GM23338 (cell line): ENCODE measurements at regions not wholly inside any gene's neighbourhood (a gene's known extent, or its start where the extent isn't known, plus 50 kb on each side); places are given as distances from the start of the nearest gene placed in this dataset.

Experiments
- ATAC-seq: fragments of 200-7000 bp; cut with Tn5 transposase; 3 replicates; pipeline ENCODE4 v1.9.1; 2020
- DNase-seq: peaks from one replicate; pipeline ENCODE4 v3.0.0-alpha.2; 2015; ENCODE audit warnings: low spot score
- H2AFZ ChIP-seq: fragments of 200-600 bp; sonication (generic); 2 replicates; pipeline ENCODE4 v1.8.0; 2016; ENCODE audit warnings: antibody characterized with exemption, mild to moderate bottlenecking, moderate library complexity
- H3F3A ChIP-seq: fragments of 200-600 bp; sonication (generic); replicated peaks from 2 replicates; pipeline ENCODE4 v1.8.0; 2017; ENCODE audit warnings: antibody characterized with exemption, mixed run types, low read depth
- H3K27ac ChIP-seq: fragments of 200-600 bp; sonication (generic); 2 replicates; pipeline ENCODE4 v1.6.1; 2016; ENCODE audit warnings: low read depth
- H3K27me3 ChIP-seq: fragments of 200-600 bp; sonication (generic); 2 replicates; pipeline ENCODE4 v1.8.0; 2016; ENCODE audit warnings: mild to moderate bottlenecking, mixed run types, moderate library complexity; ENCODE audit not compliant: insufficient read depth
- H3K36me3 ChIP-seq: fragments of 200-600 bp; sonication (generic); 2 replicates; pipeline ENCODE4 v1.8.0; 2016; ENCODE audit warnings: mild to moderate bottlenecking; ENCODE audit not compliant: insufficient read depth
- H3K4me1 ChIP-seq: fragments of 200-600 bp; sonication (generic); 2 replicates; pipeline ENCODE4 v1.8.0; 2016; ENCODE audit warnings: mild to moderate bottlenecking, moderate library complexity; ENCODE audit not compliant: insufficient read depth
- H3K4me2 ChIP-seq: fragments of 200-600 bp; sonication (generic); 2 replicates; pipeline ENCODE4 v1.7.1; 2017; ENCODE audit warnings: mixed run types
- H3K4me3 ChIP-seq: fragments of 200-600 bp; sonication (generic); 2 replicates; pipeline ENCODE4 v1.6.1; 2016; ENCODE audit warnings: mixed run types
- H3K79me2 ChIP-seq: fragments of 200-600 bp; sonication (generic); replicated peaks from 2 replicates; pipeline ENCODE4 v1.8.0; 2017; ENCODE audit warnings: mild to moderate bottlenecking; ENCODE audit not compliant: insufficient read depth
- H3K9me2 ChIP-seq: fragments of 200-600 bp; sonication (generic); 2 replicates; pipeline ENCODE4 v1.8.0; 2017; ENCODE audit not compliant: insufficient read depth
- H4K20me1 ChIP-seq: fragments of 200-600 bp; sonication (generic); replicated peaks from 2 replicates; pipeline ENCODE4 v1.8.0; 2017; ENCODE audit warnings: mild to moderate bottlenecking; ENCODE audit not compliant: insufficient read depth
- H3K27ac Mint-ChIP-seq: 2 replicates; pipeline ENCODE4 v1.8.0; 2020; ENCODE audit warnings: inconsistent platforms, mild to moderate bottlenecking, moderate library complexity, mixed read lengths
- H3K27me3 Mint-ChIP-seq: 3 replicates; pipeline ENCODE4 v1.8.0; 2022; ENCODE audit warnings: low read depth, mild to moderate bottlenecking, moderate library complexity, mixed read lengths, inconsistent platforms; ENCODE audit not compliant: insufficient read depth, poor library complexity
- H3K36me3 Mint-ChIP-seq: 3 replicates; pipeline ENCODE4 v1.8.0; 2021; ENCODE audit warnings: low read depth, mild to moderate bottlenecking, inconsistent platforms, moderate library complexity, mixed read lengths
- H3K4me1 Mint-ChIP-seq: 3 replicates; pipeline ENCODE4 v1.8.0; 2020; ENCODE audit warnings: mild to moderate bottlenecking, inconsistent platforms, mixed read lengths
- H3K4me3 Mint-ChIP-seq: 3 replicates; pipeline ENCODE4 v1.8.0; 2021; ENCODE audit warnings: moderate library complexity, mild to moderate bottlenecking, inconsistent platforms, mixed read lengths
- H3K9me3 Mint-ChIP-seq: 3 replicates; pipeline ENCODE4 v1.8.0; 2020; ENCODE audit warnings: moderate library complexity, mild to moderate bottlenecking, inconsistent platforms, mixed read lengths
- CREB1 ChIP-seq: fragments of 250-450 bp; sonication (Bioruptor Pico); IDR thresholded peaks from 2 replicates; pipeline ENCODE4 v1.5.0; 2020; ENCODE audit warnings: low read depth, mild to moderate bottlenecking, moderate library complexity
- EZH2 ChIP-seq: fragments of 200-600 bp; sonication (generic); IDR thresholded peaks from one replicate; pipeline ENCODE4 v1.8.0; 2017; ENCODE audit warnings: antibody characterized with exemption, mild to moderate bottlenecking, low read depth; ENCODE audit not compliant: unreplicated experiment
- EZH2phosphoT487 ChIP-seq: fragments of 200-600 bp; sonication (generic); IDR thresholded peaks from one replicate; pipeline ENCODE4 v1.8.1; 2018; ENCODE audit warnings: antibody characterized with exemption; ENCODE audit not compliant: unreplicated experiment
- JUNB ChIP-seq: IDR thresholded peaks from one replicate; pipeline ENCODE4 v1.6.1; 2016; ENCODE audit warnings: antibody characterized with exemption; ENCODE audit not compliant: unreplicated experiment
- NANOG ChIP-seq: IDR thresholded peaks from 2 replicates; pipeline ENCODE4 v1.6.1; 2016; ENCODE audit warnings: antibody characterized with exemption, borderline replicate concordance
- POLR2AphosphoS5 ChIP-seq: IDR thresholded peaks from 2 replicates; pipeline ENCODE4 v1.6.1; 2016; ENCODE audit warnings: antibody characterized with exemption, low read depth
- STAT1 ChIP-seq: IDR thresholded peaks from one replicate; pipeline ENCODE4 v1.6.1; 2016; ENCODE audit warnings: antibody characterized with exemption; ENCODE audit not compliant: unreplicated experiment
- ZNF114 ChIP-seq: fragments of 250-450 bp; sonication (Bioruptor Pico); IDR thresholded peaks from 2 replicates; pipeline ENCODE4 v1.5.0; 2020; ENCODE audit warnings: mild to moderate bottlenecking, moderate library complexity
- ZNF331 ChIP-seq: fragments of 250-450 bp; sonication (Bioruptor Pico); IDR thresholded peaks from 2 replicates; pipeline ENCODE4 v1.5.0; 2020; ENCODE audit warnings: low read depth, mild to moderate bottlenecking, moderate library complexity
- TF ChIP-seq, protein P1 (sequence below), 2 experiments: fragments of 200-600 bp in 1 of 2; sonication (generic) in 1 of 2; conservative IDR thresholded peaks; 2 replicates each; pipeline versions ENCODE4 v1.5.1 to v1.6.1; 2016 to 2017; ENCODE audit warnings: antibody characterized with exemption in 2 of 2, low read depth in 2 of 2, mild to moderate bottlenecking in 2 of 2, moderate library complexity in 1 of 2
- TF ChIP-seq, protein P2 (sequence below): IDR thresholded peaks from one replicate; pipeline ENCODE4 v1.6.1; 2018; ENCODE audit warnings: antibody characterized with exemption; ENCODE audit not compliant: unreplicated experiment
- TF ChIP-seq, protein P3 (sequence below): IDR thresholded peaks from 2 replicates; pipeline ENCODE4 v1.6.1; 2016; ENCODE audit warnings: antibody characterized with exemption
- TF ChIP-seq, protein P4 (sequence below): fragments of 250-450 bp; sonication (Bioruptor Pico); IDR thresholded peaks from 2 replicates; pipeline ENCODE4 v1.5.0; 2020; ENCODE audit warnings: mild to moderate bottlenecking, moderate library complexity

DNA sequence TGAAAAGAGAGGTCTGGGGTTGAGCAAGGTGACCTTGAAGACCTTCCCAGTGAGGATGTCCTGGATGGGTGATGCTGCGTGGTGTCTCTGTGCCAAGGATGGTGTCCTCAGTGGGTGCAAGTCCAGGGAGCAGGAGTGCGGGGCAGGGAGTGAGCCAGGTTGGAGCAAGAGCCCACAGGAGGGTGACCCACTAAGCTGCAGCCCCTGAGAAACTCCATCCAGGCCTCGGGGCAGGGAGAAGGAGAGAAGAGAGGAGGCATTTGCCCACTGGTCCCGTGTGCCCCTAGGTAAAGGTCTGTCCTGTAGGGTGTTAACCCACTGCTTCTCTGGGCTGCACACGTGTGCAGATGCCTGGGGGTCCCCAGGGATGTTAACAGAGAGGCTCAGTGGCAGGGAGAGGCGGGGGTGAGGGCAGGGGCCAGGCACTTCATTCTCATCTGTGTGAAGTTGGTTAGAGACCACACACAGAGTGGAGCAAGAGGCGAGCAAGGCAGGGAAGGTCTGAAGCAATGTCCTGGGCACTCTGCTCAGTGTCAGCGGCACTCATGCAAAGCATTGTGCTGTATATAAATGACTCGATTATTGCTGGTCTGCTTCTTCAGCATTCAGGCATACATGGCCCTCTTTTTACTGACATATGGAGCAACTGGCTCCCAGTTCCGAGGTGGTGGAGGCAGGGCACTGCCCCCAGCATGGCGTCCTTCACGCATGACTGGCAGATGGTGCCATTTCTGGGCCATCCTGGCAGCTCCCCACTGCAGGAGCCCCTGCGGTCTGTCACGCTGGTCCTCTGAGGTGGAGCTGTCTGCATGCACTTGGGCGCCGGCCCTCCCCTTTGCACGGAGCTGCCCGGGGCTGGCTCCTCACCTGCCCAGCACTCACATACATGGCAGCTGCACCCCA is 117.2 kb upstream of the HS6ST1 start:
- Mint-ChIP-seq H3K27ac (no peak overlapping the region), H3K36me3 (no peaks in the 10 kb centered on the region), H3K27me3 (peaks cover 12% of the 10 kb centered on the region), H3K9me3 (no peaks in the 10 kb centered on the region; the same call in 2 of the 3 replicates), H3K4me1 (no peaks in the 10 kb centered on the region), H3K4me3 (no peak overlapping the region)
- Histone ChIP-seq H3K4me1 (no peaks in the 10 kb centered on the region), H3K36me3 (no peaks in the 10 kb centered on the region), H3K9me2 (no peaks in the 10 kb centered on the region), H3K27ac (no peak overlapping the region), H3K4me3 (no peak overlapping the region), H3K79me2 (no peaks in the 10 kb centered on the region), H3F3A (no peaks in the 10 kb centered on the region), H4K20me1 (no peaks in the 10 kb centered on the region), H3K27me3 (no peaks in the 10 kb centered on the region), H3K4me2 (no peak overlapping the region), H2AFZ (no peak overlapping the region)
- DNase-seq (no peak), ATAC-seq (no peak)
- no peak for TF ChIP-seq ZNF331
- TF ChIP-seq, protein P1, sequence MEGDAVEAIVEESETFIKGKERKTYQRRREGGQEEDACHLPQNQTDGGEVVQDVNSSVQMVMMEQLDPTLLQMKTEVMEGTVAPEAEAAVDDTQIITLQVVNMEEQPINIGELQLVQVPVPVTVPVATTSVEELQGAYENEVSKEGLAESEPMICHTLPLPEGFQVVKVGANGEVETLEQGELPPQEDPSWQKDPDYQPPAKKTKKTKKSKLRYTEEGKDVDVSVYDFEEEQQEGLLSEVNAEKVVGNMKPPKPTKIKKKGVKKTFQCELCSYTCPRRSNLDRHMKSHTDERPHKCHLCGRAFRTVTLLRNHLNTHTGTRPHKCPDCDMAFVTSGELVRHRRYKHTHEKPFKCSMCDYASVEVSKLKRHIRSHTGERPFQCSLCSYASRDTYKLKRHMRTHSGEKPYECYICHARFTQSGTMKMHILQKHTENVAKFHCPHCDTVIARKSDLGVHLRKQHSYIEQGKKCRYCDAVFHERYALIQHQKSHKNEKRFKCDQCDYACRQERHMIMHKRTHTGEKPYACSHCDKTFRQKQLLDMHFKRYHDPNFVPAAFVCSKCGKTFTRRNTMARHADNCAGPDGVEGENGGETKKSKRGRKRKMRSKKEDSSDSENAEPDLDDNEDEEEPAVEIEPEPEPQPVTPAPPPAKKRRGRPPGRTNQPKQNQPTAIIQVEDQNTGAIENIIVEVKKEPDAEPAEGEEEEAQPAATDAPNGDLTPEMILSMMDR (conservative IDR thresholded peaks at IDR 0.05; ENCODE audit: low read depth in 2 of 2) = no peak
- no peak for TF ChIP-seq JUNB
- no peak for TF ChIP-seq ZNF114 (CRISPR knock-in tag)
- TF ChIP-seq STAT1 = no peak
- TF ChIP-seq NANOG = no peak
- no peak for TF ChIP-seq EZH2phosphoT487
- TF ChIP-seq, protein P2, sequence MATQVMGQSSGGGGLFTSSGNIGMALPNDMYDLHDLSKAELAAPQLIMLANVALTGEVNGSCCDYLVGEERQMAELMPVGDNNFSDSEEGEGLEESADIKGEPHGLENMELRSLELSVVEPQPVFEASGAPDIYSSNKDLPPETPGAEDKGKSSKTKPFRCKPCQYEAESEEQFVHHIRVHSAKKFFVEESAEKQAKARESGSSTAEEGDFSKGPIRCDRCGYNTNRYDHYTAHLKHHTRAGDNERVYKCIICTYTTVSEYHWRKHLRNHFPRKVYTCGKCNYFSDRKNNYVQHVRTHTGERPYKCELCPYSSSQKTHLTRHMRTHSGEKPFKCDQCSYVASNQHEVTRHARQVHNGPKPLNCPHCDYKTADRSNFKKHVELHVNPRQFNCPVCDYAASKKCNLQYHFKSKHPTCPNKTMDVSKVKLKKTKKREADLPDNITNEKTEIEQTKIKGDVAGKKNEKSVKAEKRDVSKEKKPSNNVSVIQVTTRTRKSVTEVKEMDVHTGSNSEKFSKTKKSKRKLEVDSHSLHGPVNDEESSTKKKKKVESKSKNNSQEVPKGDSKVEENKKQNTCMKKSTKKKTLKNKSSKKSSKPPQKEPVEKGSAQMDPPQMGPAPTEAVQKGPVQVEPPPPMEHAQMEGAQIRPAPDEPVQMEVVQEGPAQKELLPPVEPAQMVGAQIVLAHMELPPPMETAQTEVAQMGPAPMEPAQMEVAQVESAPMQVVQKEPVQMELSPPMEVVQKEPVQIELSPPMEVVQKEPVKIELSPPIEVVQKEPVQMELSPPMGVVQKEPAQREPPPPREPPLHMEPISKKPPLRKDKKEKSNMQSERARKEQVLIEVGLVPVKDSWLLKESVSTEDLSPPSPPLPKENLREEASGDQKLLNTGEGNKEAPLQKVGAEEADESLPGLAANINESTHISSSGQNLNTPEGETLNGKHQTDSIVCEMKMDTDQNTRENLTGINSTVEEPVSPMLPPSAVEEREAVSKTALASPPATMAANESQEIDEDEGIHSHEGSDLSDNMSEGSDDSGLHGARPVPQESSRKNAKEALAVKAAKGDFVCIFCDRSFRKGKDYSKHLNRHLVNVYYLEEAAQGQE = no peak
- TF ChIP-seq POLR2AphosphoS5 = no peak
- TF ChIP-seq, protein P3, sequence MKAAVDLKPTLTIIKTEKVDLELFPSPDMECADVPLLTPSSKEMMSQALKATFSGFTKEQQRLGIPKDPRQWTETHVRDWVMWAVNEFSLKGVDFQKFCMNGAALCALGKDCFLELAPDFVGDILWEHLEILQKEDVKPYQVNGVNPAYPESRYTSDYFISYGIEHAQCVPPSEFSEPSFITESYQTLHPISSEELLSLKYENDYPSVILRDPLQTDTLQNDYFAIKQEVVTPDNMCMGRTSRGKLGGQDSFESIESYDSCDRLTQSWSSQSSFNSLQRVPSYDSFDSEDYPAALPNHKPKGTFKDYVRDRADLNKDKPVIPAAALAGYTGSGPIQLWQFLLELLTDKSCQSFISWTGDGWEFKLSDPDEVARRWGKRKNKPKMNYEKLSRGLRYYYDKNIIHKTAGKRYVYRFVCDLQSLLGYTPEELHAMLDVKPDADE = no peak
- TF ChIP-seq EZH2 = no peak
- TF ChIP-seq CREB1 = no peak
- TF ChIP-seq, protein P4, sequence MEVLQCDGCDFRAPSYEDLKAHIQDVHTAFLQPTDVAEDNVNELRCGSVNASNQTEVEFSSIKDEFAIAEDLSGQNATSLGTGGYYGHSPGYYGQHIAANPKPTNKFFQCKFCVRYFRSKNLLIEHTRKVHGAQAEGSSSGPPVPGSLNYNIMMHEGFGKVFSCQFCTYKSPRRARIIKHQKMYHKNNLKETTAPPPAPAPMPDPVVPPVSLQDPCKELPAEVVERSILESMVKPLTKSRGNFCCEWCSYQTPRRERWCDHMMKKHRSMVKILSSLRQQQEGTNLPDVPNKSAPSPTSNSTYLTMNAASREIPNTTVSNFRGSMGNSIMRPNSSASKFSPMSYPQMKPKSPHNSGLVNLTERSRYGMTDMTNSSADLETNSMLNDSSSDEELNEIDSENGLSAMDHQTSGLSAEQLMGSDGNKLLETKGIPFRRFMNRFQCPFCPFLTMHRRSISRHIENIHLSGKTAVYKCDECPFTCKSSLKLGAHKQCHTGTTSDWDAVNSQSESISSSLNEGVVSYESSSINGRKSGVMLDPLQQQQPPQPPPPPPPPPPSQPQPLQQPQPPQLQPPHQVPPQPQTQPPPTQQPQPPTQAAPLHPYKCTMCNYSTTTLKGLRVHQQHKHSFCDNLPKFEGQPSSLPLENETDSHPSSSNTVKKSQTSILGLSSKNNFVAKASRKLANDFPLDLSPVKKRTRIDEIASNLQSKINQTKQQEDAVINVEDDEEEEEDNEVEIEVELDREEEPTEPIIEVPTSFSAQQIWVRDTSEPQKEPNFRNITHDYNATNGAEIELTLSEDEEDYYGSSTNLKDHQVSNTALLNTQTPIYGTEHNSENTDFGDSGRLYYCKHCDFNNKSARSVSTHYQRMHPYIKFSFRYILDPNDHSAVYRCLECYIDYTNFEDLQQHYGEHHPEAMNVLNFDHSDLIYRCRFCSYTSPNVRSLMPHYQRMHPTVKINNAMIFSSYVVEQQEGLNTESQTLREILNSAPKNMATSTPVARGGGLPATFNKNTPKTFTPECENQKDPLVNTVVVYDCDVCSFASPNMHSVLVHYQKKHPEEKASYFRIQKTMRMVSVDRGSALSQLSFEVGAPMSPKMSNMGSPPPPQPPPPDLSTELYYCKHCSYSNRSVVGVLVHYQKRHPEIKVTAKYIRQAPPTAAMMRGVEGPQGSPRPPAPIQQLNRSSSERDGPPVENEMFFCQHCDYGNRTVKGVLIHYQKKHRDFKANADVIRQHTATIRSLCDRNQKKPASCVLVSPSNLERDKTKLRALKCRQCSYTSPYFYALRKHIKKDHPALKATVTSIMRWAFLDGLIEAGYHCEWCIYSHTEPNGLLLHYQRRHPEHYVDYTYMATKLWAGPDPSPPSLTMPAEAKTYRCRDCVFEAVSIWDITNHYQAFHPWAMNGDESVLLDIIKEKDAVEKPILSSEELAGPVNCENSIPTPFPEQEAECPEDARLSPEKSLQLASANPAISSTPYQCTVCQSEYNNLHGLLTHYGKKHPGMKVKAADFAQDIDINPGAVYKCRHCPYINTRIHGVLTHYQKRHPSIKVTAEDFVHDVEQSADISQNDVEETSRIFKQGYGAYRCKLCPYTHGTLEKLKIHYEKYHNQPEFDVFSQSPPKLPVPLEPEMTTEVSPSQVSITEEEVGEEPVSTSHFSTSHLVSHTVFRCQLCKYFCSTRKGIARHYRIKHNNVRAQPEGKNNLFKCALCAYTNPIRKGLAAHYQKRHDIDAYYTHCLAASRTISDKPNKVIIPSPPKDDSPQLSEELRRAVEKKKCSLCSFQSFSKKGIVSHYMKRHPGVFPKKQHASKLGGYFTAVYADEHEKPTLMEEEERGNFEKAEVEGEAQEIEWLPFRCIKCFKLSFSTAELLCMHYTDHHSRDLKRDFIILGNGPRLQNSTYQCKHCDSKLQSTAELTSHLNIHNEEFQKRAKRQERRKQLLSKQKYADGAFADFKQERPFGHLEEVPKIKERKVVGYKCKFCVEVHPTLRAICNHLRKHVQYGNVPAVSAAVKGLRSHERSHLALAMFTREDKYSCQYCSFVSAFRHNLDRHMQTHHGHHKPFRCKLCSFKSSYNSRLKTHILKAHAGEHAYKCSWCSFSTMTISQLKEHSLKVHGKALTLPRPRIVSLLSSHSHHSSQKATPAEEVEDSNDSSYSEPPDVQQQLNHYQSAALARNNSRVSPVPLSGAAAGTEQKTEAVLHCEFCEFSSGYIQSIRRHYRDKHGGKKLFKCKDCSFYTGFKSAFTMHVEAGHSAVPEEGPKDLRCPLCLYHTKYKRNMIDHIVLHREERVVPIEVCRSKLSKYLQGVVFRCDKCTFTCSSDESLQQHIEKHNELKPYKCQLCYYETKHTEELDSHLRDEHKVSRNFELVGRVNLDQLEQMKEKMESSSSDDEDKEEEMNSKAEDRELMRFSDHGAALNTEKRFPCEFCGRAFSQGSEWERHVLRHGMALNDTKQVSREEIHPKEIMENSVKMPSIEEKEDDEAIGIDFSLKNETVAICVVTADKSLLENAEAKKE (CRISPR knock-in tag) = no peak
